ENCODE measurements at regions not wholly inside any gene's neighbourhood (a gene's known extent, or its start where the extent isn't known, plus 50 kb on each side); places are given as distances from the start of the nearest gene placed in this dataset.
A peak's percentile ranks its signal among the peaks of the same experiment; 100 is the strongest.

GRCh38 chr10:4651404-4652037, 174.5 kb upstream of the AKR1E2 start:
- no peak overlapping the region for H3K27ac ChIP-seq
- no peak for TF ChIP-seq CTCF (IDR thresholded peaks at IDR 0.05)

GRCh38 chr10:4650582-4650981, 175.4 kb upstream of the AKR1E2 start:
- no peak for TF ChIP-seq CTCF (IDR thresholded peaks at IDR 0.05)
- peak overlapping the region; percentile 47 to 61 for H3K27ac ChIP-seq
- no peak for DNase-seq (ENCODE audit: low spot score)

More at GRCh38 chr10:4651404-4652037, 174.5 kb upstream of the AKR1E2 start:
- DNase-seq (ENCODE audit: low spot score), result no peak
- no peak overlapping the region for H3K4me3 ChIP-seq

GRCh38 chr10:4649886-4650508, 176.0 kb upstream of the AKR1E2 start:
- no peak overlapping the region for H3K4me3 ChIP-seq
- no peak for TF ChIP-seq CTCF (IDR thresholded peaks at IDR 0.05)
- H3K27ac ChIP-seq, result peak overlapping the region; percentile 47 to 61
- DNase-seq (ENCODE audit: low spot score), result no peak

More at GRCh38 chr10:4650582-4650981, 175.4 kb upstream of the AKR1E2 start:
- no peak overlapping the region for H3K4me3 ChIP-seq

GRCh38 chr10:4649471-4649870, 176.5 kb upstream of the AKR1E2 start:
- Histone ChIP-seq H3K4me3 (no peak overlapping the region), H3K27ac (peak overlapping the region; percentile 28 to 47)
- no peak for TF ChIP-seq CTCF (IDR thresholded peaks at IDR 0.05)
- DNase-seq (ENCODE audit: low spot score), result no peak

- TF ChIP-seq CTCF (IDR thresholded peaks at IDR 0.05), result no peak
- Histone ChIP-seq H3K4me3 (no peak overlapping the region), H3K27ac (peak overlapping the region; percentile 6 to 28)
- DNase-seq (ENCODE audit: low spot score), result no peak
These were observed 177.0 kb upstream of the AKR1E2 start for GRCh38 chr10:4648999-4649398.

- no peak overlapping the region for H3K27ac ChIP-seq
- H3K4me3 ChIP-seq, result no peak overlapping the region
- no peak for DNase-seq (ENCODE audit: low spot score)
- TF ChIP-seq CTCF (IDR thresholded peaks at IDR 0.05), result no peak
These were observed 178.8 kb upstream of the AKR1E2 start for GRCh38 chr10:4647109-4647785.
